ENCODE measurements at regions not wholly inside any gene's neighbourhood (a gene's known extent, or its start where the extent isn't known, plus 50 kb on each side); places are given as distances from the start of the nearest gene placed in this dataset.
"Not testable (repeated sequence)": the region's sequence is repeated elsewhere in the genome, so short reads cannot be mapped to it uniquely, and the experiment has no call there.

- DNase-seq (ENCODE audit: low read depth): no peak
- no peak overlapping the region for H3K4me3 ChIP-seq (ENCODE audit: low read depth, low read length)
Observed at GRCh38 chr6:168196881-168197635, 118.0 kb upstream of the FRMD1 start.

GRCh38 chr6:168196385-168196860 is 117.4 kb upstream of the FRMD1 start:
- no peak for DNase-seq (ENCODE audit: low read depth)
- no peak overlapping the region for H3K4me3 ChIP-seq (ENCODE audit: low read depth, low read length)

GRCh38 chr6:168195712-168196111 is 116.7 kb upstream of the FRMD1 start:
- no peak for DNase-seq (ENCODE audit: low read depth)
- no peak overlapping the region for H3K4me3 ChIP-seq (ENCODE audit: low read depth, low read length)

- H3K4me3 ChIP-seq (ENCODE audit: low read depth, low read length): no peak overlapping the region
- no peak for DNase-seq (ENCODE audit: low read depth)
Observed at GRCh38 chr6:168194732-168195567, 115.9 kb upstream of the FRMD1 start.

GRCh38 chr6:168193816-168194721 is 115.1 kb upstream of the FRMD1 start:
- DNase-seq (ENCODE audit: low read depth): no peak
- no peak overlapping the region for H3K4me3 ChIP-seq (ENCODE audit: low read depth, low read length)

GRCh38 chr6:168192901-168193815 is 114.1 kb upstream of the FRMD1 start:
- no peak overlapping the region for H3K4me3 ChIP-seq (ENCODE audit: low read depth, low read length)
- no peak for DNase-seq (ENCODE audit: low read depth)

GRCh38 chr6:168192195-168192900 is 113.3 kb upstream of the FRMD1 start:
- no peak overlapping the region for H3K4me3 ChIP-seq (ENCODE audit: low read depth, low read length)

GRCh38 chr6:168190646-168191443 is 111.8 kb upstream of the FRMD1 start:
- DNase-seq (ENCODE audit: low read depth): no peak
- H3K4me3 ChIP-seq (ENCODE audit: low read depth, low read length): no peak overlapping the region

More at GRCh38 chr6:168192195-168192900, 113.3 kb upstream of the FRMD1 start:
- no peak for DNase-seq (ENCODE audit: low read depth)

- DNase-seq (ENCODE audit: low read depth): no peak
- no peak overlapping the region for H3K4me3 ChIP-seq (ENCODE audit: low read depth, low read length)
Observed at GRCh38 chr6:168190014-168190405, 111.0 kb upstream of the FRMD1 start.

- no peak overlapping the region for H3K4me3 ChIP-seq (ENCODE audit: low read depth, low read length)
- DNase-seq (ENCODE audit: low read depth): no peak
Observed at GRCh38 chr6:168189200-168190013, 110.4 kb upstream of the FRMD1 start.

- no peak overlapping the region for H3K4me3 ChIP-seq (ENCODE audit: low read depth, low read length)
- DNase-seq (ENCODE audit: low read depth): no peak
Observed at GRCh38 chr6:168188369-168189199, 109.6 kb upstream of the FRMD1 start.

- DNase-seq (ENCODE audit: low read depth): no peak
- no peak overlapping the region for H3K4me3 ChIP-seq (ENCODE audit: low read depth, low read length)
Observed at GRCh38 chr6:168186438-168186837, 107.4 kb upstream of the FRMD1 start.

GRCh38 chr6:168186018-168186417 is 107.0 kb upstream of the FRMD1 start:
- not testable (repeated sequence) for H3K4me3 ChIP-seq (ENCODE audit: low read depth, low read length); DNase-seq (ENCODE audit: low read depth)

- no peak for DNase-seq (ENCODE audit: low read depth)
- H3K4me3 ChIP-seq (ENCODE audit: low read depth, low read length): no peak overlapping the region
Observed at GRCh38 chr6:168184701-168185100, 105.7 kb upstream of the FRMD1 start.

GRCh38 chr6:168183613-168183970 is 104.6 kb upstream of the FRMD1 start:
- H3K4me3 ChIP-seq (ENCODE audit: low read depth, low read length): no peak overlapping the region
- no peak for DNase-seq (ENCODE audit: low read depth)

All from skeletal muscle cell (primary cell).